PC-3 (cell line): ENCODE measurements at regions not wholly inside any gene's neighbourhood (a gene's known extent, or its start where the extent isn't known, plus 50 kb on each side); places are given as distances from the start of the nearest gene placed in this dataset.
"Not testable (repeated sequence)": the region's sequence is repeated elsewhere in the genome, so short reads cannot be mapped to it uniquely, and the experiment has no call there.

Experiments
- ATAC-seq: fragments of 200-7000 bp; cut with Tn5 transposase; 2 replicates; pipeline ENCODE4 v1.9.1; 2020; ENCODE audit warnings: mild to moderate bottlenecking, moderate library complexity
- BruUV-seq: library from RNA; stranded (reverse); fragments of 400-500 nt; replicated peaks from 2 replicates; lab custom pipeline; 2021; lab: Mats Ljungman, UMichigan
- CTCF ChIA-PET: fragments of 300-600 bp; sonication (Branson Sonifier 250); formaldehyde crosslinking; loops from one replicate; lab custom pipeline; 2022; ENCODE audit warnings: antibody characterized with exemption; lab: Charles Lee
- POLR2A ChIA-PET: fragments of 300-600 bp; sonication (Branson Sonifier 250); formaldehyde crosslinking; loops from one replicate; lab custom pipeline; 2022; ENCODE audit warnings: antibody characterized with exemption; ENCODE audit not compliant: unreplicated experiment; lab: Charles Lee
- DNase-seq: peaks from one replicate; pipeline ENCODE4 v3.0.0-alpha.2; 2015
- H2AFZ ChIP-seq: fragments of 300-600 bp; sonication (generic); 2 replicates; pipeline ENCODE4 v1.6.0; 2016; ENCODE audit warnings: antibody characterized with exemption, low read length
- H3F3A ChIP-seq: fragments of 300-600 bp; sonication (generic); one replicate; pipeline ENCODE4 v1.6.0; 2017; ENCODE audit warnings: antibody characterized with exemption, low read length, control low read depth, mild to moderate bottlenecking; ENCODE audit not compliant: unreplicated experiment
- H3K27ac ChIP-seq: fragments of 300-600 bp; sonication (generic); 2 replicates; pipeline ENCODE4 v1.5.1; 2016; ENCODE audit warnings: mild to moderate bottlenecking, low read length
- H3K27me3 ChIP-seq: fragments of 300-600 bp; sonication (generic); 2 replicates; pipeline ENCODE4 v1.6.1; 2016; ENCODE audit warnings: low read length, mixed read lengths
- H3K36me3 ChIP-seq: fragments of 300-600 bp; sonication (generic); 2 replicates; pipeline ENCODE4 v1.6.1; 2016; ENCODE audit warnings: low read depth, mixed run types, low read length, mixed read lengths
- H3K4me1 ChIP-seq: fragments of 300-600 bp; sonication (generic); 2 replicates; pipeline ENCODE4 v1.5.1; 2016; ENCODE audit warnings: low read length; ENCODE audit not compliant: insufficient read depth
- H3K4me2 ChIP-seq: fragments of 300-600 bp; sonication (generic); 2 replicates; pipeline ENCODE4 v1.6.0; 2016; ENCODE audit warnings: low read length
- H3K4me3 ChIP-seq: fragments of 300-600 bp; sonication (generic); 2 replicates; pipeline ENCODE4 v1.5.1; 2016; ENCODE audit warnings: mild to moderate bottlenecking, low read length, mixed read lengths
- H3K79me2 ChIP-seq: fragments of 300-600 bp; sonication (generic); 2 replicates; pipeline ENCODE4 v1.6.1; 2017; ENCODE audit warnings: low read length, mixed read lengths
- H3K9ac ChIP-seq: fragments of 300-600 bp; sonication (generic); 2 replicates; pipeline ENCODE4 v1.6.0; 2016; ENCODE audit warnings: mild to moderate bottlenecking, low read length
- H3K9me2 ChIP-seq: fragments of 300-600 bp; sonication (generic); replicated peaks from 2 replicates; pipeline ENCODE4 v1.6.1; 2016; ENCODE audit warnings: mixed run types, low read length, mixed read lengths
- H3K9me3 ChIP-seq: fragments of 300-600 bp; sonication (generic); 2 replicates; pipeline ENCODE4 v1.6.1; 2016; ENCODE audit warnings: low read length, mixed read lengths
- H4K20me1 ChIP-seq: fragments of 300-600 bp; sonication (generic); 2 replicates; pipeline ENCODE4 v1.6.1; 2016; ENCODE audit warnings: low read length, mixed read lengths
- intact Hi-C: fragments of 100-400 bp; cut with micrococcal nuclease; formaldehyde crosslinking; loops from 2 replicates; pipeline ENCODE4 v1.9.0; 2023

DNA sequence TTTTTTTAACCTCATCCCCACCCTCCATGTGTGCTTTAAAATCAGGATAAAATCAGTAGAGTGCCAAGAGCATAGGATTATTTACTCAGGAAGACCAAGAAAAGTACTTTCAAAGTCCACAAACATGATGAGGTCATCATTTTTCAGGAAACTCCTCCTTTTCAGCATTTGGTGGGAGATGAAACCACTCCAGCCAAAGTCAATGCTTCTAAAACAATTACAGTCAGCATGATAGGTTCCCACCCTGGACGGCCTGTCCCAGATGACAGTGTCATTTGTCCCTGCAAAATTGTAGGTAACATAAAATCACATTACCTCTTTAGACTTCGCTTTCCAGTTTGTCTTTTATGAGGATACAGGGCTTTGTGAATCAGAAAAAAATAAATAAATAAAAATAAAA, 836.7 kb downstream of the SPATA31A1 start:
- H3K27me3 ChIP-seq: peaks cover 20% of the 10 kb centered on the region
- CTCF ChIA-PET, H3K27ac ChIP-seq, H3K4me2 ChIP-seq, DNase-seq, H3K79me2 ChIP-seq, H3K4me1 ChIP-seq, BruUV-seq, H3K9me3 ChIP-seq, POLR2A ChIA-PET, H3K4me3 ChIP-seq, H3K36me3 ChIP-seq, H2AFZ ChIP-seq, intact Hi-C loops, H3K9ac ChIP-seq, ATAC-seq, H3F3A ChIP-seq, H4K20me1 ChIP-seq, H3K9me2 ChIP-seq: not testable (repeated sequence)

DNA sequence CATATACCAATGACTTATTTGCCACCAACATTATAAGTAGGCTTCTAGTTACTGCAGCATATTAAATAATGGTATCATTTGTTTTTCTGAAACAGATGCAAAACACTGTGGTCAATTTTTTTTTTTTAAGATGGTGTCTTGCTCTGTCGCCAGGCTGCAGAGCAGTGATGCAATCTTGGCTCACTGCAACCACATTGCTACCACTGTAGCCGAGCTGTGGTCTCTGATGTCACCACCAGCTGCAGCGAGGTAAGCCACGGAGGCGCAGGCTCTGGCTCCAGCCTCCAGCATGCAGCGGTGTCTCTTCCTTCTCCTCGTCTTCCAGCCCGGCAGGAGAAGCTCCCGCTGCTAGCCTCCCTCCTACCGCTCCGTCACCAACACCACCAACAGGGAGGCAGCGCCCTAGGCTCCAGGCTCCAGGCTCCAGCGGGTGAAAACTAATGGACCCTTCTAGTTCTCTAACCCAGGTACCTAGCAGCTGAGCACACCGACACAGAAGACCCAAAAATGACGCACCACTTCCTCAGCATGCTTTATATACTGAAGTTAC, 840.8 kb downstream of the SPATA31A1 start:
- H3K4me1 ChIP-seq, H3K9me3 ChIP-seq, H3K9ac ChIP-seq, ATAC-seq, H3K4me3 ChIP-seq, H3K36me3 ChIP-seq, POLR2A ChIA-PET, intact Hi-C loops, H3K27ac ChIP-seq, H2AFZ ChIP-seq, DNase-seq, BruUV-seq, H3K9me2 ChIP-seq, H3K79me2 ChIP-seq, H3F3A ChIP-seq, H3K4me2 ChIP-seq, H4K20me1 ChIP-seq, CTCF ChIA-PET: not testable (repeated sequence)
- peaks cover 20% of the 10 kb centered on the region for H3K27me3 ChIP-seq

- intact Hi-C loops, H3K27ac ChIP-seq, H3K9ac ChIP-seq, DNase-seq, H3K4me2 ChIP-seq, CTCF ChIA-PET, H3F3A ChIP-seq, POLR2A ChIA-PET, H3K4me3 ChIP-seq, BruUV-seq, H3K4me1 ChIP-seq, H3K36me3 ChIP-seq, H2AFZ ChIP-seq, H4K20me1 ChIP-seq, H3K9me2 ChIP-seq, H3K79me2 ChIP-seq, ATAC-seq, H3K9me3 ChIP-seq: not testable (repeated sequence)
- H3K27me3 ChIP-seq: peaks cover 20% of the 10 kb centered on the region
Observed at GRCh38 chr9:40196803-40197202, 841.3 kb downstream of the SPATA31A1 start.

- CTCF ChIA-PET, BruUV-seq, H3K4me1 ChIP-seq, H3K9me2 ChIP-seq, H3K4me2 ChIP-seq, ATAC-seq, H3K79me2 ChIP-seq, H2AFZ ChIP-seq, H4K20me1 ChIP-seq, H3K36me3 ChIP-seq, H3K27ac ChIP-seq, H3K27me3 ChIP-seq, H3K4me3 ChIP-seq, H3K9me3 ChIP-seq, intact Hi-C loops, H3F3A ChIP-seq, H3K9ac ChIP-seq, DNase-seq, POLR2A ChIA-PET: not testable (repeated sequence)
Observed at GRCh38 chr9:40221596-40222233, 866.2 kb downstream of the SPATA31A1 start.

GRCh38 chr9:40222617-40223200, 867.2 kb downstream of the SPATA31A1 start:
- H3F3A ChIP-seq, POLR2A ChIA-PET, H3K4me1 ChIP-seq, DNase-seq, H3K9me2 ChIP-seq, BruUV-seq, H3K9me3 ChIP-seq, H3K79me2 ChIP-seq, intact Hi-C loops, H3K36me3 ChIP-seq, H3K4me3 ChIP-seq, H2AFZ ChIP-seq, H3K27ac ChIP-seq, CTCF ChIA-PET, ATAC-seq, H4K20me1 ChIP-seq, H3K27me3 ChIP-seq, H3K9ac ChIP-seq, H3K4me2 ChIP-seq: not testable (repeated sequence)

DNA sequence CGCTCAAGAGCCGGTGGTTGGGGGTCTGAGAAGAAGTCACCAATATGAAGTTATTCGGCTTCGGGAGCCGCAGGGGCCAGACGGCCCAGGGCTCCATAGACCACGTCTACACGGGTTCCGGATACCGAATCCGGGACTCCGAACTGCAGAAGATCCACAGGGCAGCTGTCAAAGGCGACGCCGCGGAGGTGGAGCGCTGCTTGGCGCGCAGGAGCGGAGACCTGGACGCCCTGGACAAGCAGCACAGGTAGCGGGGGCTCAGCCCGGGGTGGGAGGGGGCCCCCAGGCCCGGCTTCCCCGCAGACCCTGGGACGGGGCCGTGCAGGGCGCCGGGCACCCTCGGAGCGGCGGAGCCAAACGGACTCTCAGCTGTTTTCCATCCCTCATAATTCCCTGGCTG, 867.9 kb downstream of the SPATA31A1 start:
- H3K79me2 ChIP-seq, H3K9me2 ChIP-seq, H3F3A ChIP-seq, H3K36me3 ChIP-seq, H3K9ac ChIP-seq, BruUV-seq, H3K4me1 ChIP-seq, H4K20me1 ChIP-seq, DNase-seq, H3K4me2 ChIP-seq, ATAC-seq, intact Hi-C loops, H3K9me3 ChIP-seq, H2AFZ ChIP-seq, POLR2A ChIA-PET, H3K27me3 ChIP-seq, H3K4me3 ChIP-seq, H3K27ac ChIP-seq, CTCF ChIA-PET: not testable (repeated sequence)
